NT2/D1 (cell line): ENCODE measurements at regions not wholly inside any gene's neighbourhood (a gene's known extent, or its start where the extent isn't known, plus 50 kb on each side); places are given as distances from the start of the nearest gene placed in this dataset.

Source experiments
- DNase-seq: peaks from one replicate; pipeline ENCODE4 v3.0.0-alpha.2; 2011; ENCODE audit warnings: low read depth, low spot score
- H3K27me3 ChIP-seq: 2 replicates; pipeline ENCODE4 v1.6.0; 2011; ENCODE audit warnings: mild to moderate bottlenecking; ENCODE audit not compliant: insufficient read length, insufficient read depth
- H3K36me3 ChIP-seq: 2 replicates; pipeline ENCODE4 v1.6.1; 2011; ENCODE audit warnings: mild to moderate bottlenecking, low read length, mixed read lengths; ENCODE audit not compliant: insufficient read depth, insufficient read length
- H3K4me1 ChIP-seq: 2 replicates; pipeline ENCODE4 v1.5.1; 2011; ENCODE audit not compliant: insufficient read depth, insufficient read length
- H3K4me3 ChIP-seq: 2 replicates; pipeline ENCODE4 v1.5.1; 2011; ENCODE audit warnings: low read depth; ENCODE audit not compliant: insufficient read length
- H3K9ac ChIP-seq: 2 replicates; pipeline ENCODE4 v1.6.0; 2011; ENCODE audit warnings: low read depth; ENCODE audit not compliant: insufficient read length
- H3K9me3 ChIP-seq: 2 replicates; pipeline ENCODE4 v1.5.1; 2011; ENCODE audit warnings: mild to moderate bottlenecking, low read length; ENCODE audit not compliant: insufficient read depth
- SUZ12 ChIP-seq: IDR thresholded peaks from 2 replicates; pipeline ENCODE4 v1.6.1; 2011; ENCODE audit not compliant: insufficient read length, insufficient read depth; ENCODE audit errors: extremely low read depth
- YY1 ChIP-seq: IDR thresholded peaks from 2 replicates; pipeline ENCODE4 v1.6.1; 2011; ENCODE audit not compliant: insufficient read length, insufficient read depth
- ZNF274 ChIP-seq: IDR thresholded peaks from 2 replicates; pipeline ENCODE4 v1.6.1; 2011; ENCODE audit warnings: mild to moderate bottlenecking, low read depth, low read length

DNA sequence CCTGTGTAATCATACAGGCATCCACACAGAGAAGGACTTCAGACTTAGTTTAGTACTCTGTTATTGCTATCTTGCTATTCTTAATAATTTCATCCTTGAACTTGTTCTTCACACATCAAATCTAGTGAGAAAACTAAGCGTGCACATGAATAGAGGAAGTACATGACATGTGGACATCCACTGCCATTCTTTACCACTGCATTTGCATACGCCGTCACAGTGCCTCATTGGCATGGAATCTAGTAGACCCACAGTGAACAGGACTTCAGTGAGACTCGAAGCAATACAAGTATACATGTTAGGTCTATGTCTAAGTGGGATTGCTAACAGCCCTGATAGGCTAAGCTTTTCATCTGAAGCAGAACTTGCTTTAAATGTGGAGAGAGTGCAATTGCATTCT lies 592.1 kb downstream of the TLE4 start:
- no peak for DNase-seq
- Histone ChIP-seq H3K9me3 (no peaks in the 10 kb centered on the region), H3K4me1 (no peaks in the 10 kb centered on the region), H3K4me3 (no peak overlapping the region), H3K9ac (no peak overlapping the region), H3K27me3 (no peaks in the 10 kb centered on the region), H3K36me3 (no peaks in the 10 kb centered on the region)
- TF ChIP-seq YY1 (no peak), SUZ12 (no peak), ZNF274 (no peak)

DNA sequence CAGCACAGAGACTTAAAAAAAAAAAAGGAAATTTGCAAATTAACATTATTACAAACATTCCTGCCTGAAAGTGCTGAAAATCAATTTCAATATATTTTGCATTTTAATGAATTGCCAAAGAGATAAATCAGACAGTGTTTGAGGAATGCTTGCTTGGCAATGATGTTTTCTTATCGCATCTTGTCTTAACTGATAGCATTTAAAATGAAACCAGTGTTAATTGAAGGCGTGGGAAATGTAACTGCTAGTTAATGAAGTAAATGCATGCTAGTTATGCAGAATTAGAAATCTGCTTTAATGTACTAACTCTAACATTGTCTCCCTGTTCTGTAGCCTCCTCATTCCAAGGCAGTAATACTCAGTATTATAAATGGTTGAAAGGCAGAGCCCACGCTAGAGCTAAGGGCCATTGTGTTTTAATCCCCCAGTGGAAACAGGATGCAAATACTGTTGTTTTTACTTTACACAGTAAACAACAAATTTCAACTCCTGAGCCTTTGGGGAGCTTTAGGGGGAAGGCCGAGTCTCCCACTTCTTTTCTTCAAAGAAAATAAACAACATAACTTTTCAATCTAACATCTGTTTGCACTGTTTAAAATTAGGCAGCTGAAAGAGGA lies 586.9 kb downstream of the TLE4 start:
- peaks cover 3% of the 10 kb centered on the region; the same call in 1 of the 2 replicates for H3K9me3 ChIP-seq
- no peaks in the 10 kb centered on the region for H3K27me3 ChIP-seq
- no peaks in the 10 kb centered on the region for H3K4me1 ChIP-seq
- no peak for DNase-seq
- H3K36me3 ChIP-seq = no peaks in the 10 kb centered on the region
- H3K4me3 ChIP-seq = no peak overlapping the region
- H3K9ac ChIP-seq = no peak overlapping the region
- TF ChIP-seq YY1 (no peak), SUZ12 (no peak), ZNF274 (no peak)

DNA sequence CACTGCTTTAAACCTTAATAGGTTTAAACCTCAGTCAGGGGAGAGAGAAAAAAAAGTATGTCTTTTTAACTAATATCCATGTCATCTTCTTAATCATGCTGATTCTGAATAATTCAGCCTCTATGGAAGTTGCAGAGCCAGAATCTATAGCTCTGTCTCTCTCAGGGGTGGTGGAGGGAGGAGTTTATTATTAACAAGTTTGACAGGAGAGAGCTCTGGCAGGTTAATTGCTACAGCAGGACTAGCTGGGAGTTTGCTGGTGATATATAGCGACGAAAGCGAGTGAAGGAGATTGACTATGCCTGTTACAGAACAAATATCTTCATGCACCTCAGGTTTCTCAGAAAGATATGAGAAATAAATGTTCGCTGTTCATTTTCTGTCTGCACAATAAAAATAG lies 586.4 kb downstream of the TLE4 start:
- no peak for DNase-seq
- H3K9me3 ChIP-seq = peaks cover 7% of the 10 kb centered on the region; the same call in 1 of the 2 replicates
- no peaks in the 10 kb centered on the region for H3K4me1 ChIP-seq
- TF ChIP-seq YY1 (no peak), SUZ12 (no peak), ZNF274 (no peak)
- no peak overlapping the region for H3K4me3 ChIP-seq
- no peak overlapping the region for H3K9ac ChIP-seq
- no peaks in the 10 kb centered on the region for H3K27me3 ChIP-seq
- H3K36me3 ChIP-seq = no peaks in the 10 kb centered on the region

GRCh38 chr9:80157561-80157983 lies 585.8 kb downstream of the TLE4 start:
- Histone ChIP-seq H3K36me3 (no peaks in the 10 kb centered on the region), H3K4me1 (no peaks in the 10 kb centered on the region), H3K27me3 (no peaks in the 10 kb centered on the region), H3K9me3 (peaks cover 7% of the 10 kb centered on the region; the same call in 1 of the 2 replicates), H3K4me3 (no peak overlapping the region), H3K9ac (no peak overlapping the region)
- TF ChIP-seq SUZ12 (no peak), YY1 (no peak), ZNF274 (no peak)
- no peak for DNase-seq

- Histone ChIP-seq H3K9me3 (peaks cover 7% of the 10 kb centered on the region; the same call in 1 of the 2 replicates), H3K36me3 (no peaks in the 10 kb centered on the region), H3K27me3 (no peaks in the 10 kb centered on the region), H3K4me3 (no peak overlapping the region), H3K4me1 (no peaks in the 10 kb centered on the region), H3K9ac (no peak overlapping the region)
- DNase-seq = no peak
- TF ChIP-seq YY1 (no peak), SUZ12 (no peak), ZNF274 (no peak)
Observed at GRCh38 chr9:80156756-80157472, 585.1 kb downstream of the TLE4 start.

GRCh38 chr9:80156262-80156661 lies 584.5 kb downstream of the TLE4 start:
- Histone ChIP-seq H3K9ac (no peak overlapping the region), H3K9me3 (peaks cover 7% of the 10 kb centered on the region; the same call in 1 of the 2 replicates), H3K36me3 (no peaks in the 10 kb centered on the region), H3K27me3 (no peaks in the 10 kb centered on the region), H3K4me1 (no peaks in the 10 kb centered on the region), H3K4me3 (no peak overlapping the region)
- TF ChIP-seq ZNF274 (no peak), SUZ12 (no peak), YY1 (no peak)
- no peak for DNase-seq

DNA sequence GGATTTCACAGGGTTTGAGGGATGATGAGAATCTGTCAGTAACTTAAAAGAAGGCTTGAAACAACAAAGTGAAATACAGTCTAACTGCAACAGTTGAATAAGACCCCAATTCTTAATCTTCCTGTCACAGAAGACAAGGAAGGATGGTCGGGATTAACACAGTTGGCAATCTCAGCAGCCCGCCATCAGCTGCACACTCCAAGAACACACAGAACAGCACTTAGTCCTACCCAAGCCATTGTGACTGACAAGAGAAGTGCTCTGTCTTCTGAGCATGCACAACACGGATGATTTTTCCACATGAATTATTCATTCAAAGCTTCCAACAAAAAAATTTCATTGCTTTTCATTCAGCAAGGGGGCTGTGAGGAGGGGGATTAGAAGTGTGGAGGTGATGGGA lies 576.1 kb downstream of the TLE4 start:
- no peak for DNase-seq
- Histone ChIP-seq H3K9ac (no peak overlapping the region), H3K4me3 (no peak overlapping the region), H3K36me3 (no peaks in the 10 kb centered on the region), H3K9me3 (peaks cover 7% of the 10 kb centered on the region; the same call in 1 of the 2 replicates), H3K4me1 (no peaks in the 10 kb centered on the region), H3K27me3 (no peaks in the 10 kb centered on the region)
- no peak for TF ChIP-seq ZNF274
- no peak for TF ChIP-seq YY1
- no peak for TF ChIP-seq SUZ12
